ENCODE measurements at regions not wholly inside any gene's neighbourhood (a gene's known extent, or its start where the extent isn't known, plus 50 kb on each side); places are given as distances from the start of the nearest gene placed in this dataset.

DNA sequence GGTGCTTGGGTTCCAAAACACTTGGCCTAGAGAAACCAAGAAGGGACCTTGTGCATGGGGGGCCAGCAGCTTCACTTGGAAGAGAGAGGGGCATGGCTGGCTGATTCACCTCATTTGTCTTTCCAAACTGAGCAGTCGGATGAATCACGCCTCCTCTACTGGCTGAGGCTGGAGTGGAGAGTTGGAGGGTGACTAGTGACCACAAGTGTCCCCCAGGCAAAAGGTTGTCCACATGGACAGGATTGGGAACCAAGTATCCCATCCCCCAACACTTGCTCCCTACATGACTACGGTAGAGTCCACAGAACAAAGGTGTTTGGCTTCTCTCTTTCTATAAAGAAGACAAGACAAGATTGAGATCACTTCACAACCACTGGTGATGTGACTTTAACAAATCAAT lies 875.6 kb downstream of the QKI start:
- TF ChIP-seq, protein P1, sequence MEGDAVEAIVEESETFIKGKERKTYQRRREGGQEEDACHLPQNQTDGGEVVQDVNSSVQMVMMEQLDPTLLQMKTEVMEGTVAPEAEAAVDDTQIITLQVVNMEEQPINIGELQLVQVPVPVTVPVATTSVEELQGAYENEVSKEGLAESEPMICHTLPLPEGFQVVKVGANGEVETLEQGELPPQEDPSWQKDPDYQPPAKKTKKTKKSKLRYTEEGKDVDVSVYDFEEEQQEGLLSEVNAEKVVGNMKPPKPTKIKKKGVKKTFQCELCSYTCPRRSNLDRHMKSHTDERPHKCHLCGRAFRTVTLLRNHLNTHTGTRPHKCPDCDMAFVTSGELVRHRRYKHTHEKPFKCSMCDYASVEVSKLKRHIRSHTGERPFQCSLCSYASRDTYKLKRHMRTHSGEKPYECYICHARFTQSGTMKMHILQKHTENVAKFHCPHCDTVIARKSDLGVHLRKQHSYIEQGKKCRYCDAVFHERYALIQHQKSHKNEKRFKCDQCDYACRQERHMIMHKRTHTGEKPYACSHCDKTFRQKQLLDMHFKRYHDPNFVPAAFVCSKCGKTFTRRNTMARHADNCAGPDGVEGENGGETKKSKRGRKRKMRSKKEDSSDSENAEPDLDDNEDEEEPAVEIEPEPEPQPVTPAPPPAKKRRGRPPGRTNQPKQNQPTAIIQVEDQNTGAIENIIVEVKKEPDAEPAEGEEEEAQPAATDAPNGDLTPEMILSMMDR (IDR thresholded peaks at IDR 0.05; ENCODE audit: low read depth, low read length, poor library complexity, severe bottlenecking), result no peak
- no peak for TF ChIP-seq EZH2phosphoT487 (IDR thresholded peaks at IDR 0.05; ENCODE audit: borderline replicate concordance, low read length)
